GM18498 (cell line): ENCODE measurements at regions not wholly inside any gene's neighbourhood (a gene's known extent, or its start where the extent isn't known, plus 50 kb on each side); places are given as distances from the start of the nearest gene placed in this dataset.

Experiments used
- ATAC-seq: cut with Tn5 transposase; IDR thresholded peaks from one replicate; pipeline ENCODE4 v1.9.1; 2021; ENCODE audit warnings: mild to moderate bottlenecking, moderate library complexity; ENCODE audit not compliant: unreplicated experiment

- ATAC-seq: no peak
Observed at GRCh38 chr21:43304621-43305335, 122.2 kb downstream of the SIK1 start.

GRCh38 chr21:43304206-43304605 is 122.7 kb downstream of the SIK1 start:
- no peak for ATAC-seq

GRCh38 chr21:43303275-43304178 is 123.4 kb downstream of the SIK1 start:
- no peak for ATAC-seq

GRCh38 chr21:43302769-43303168 is 124.2 kb downstream of the SIK1 start:
- ATAC-seq: no peak

DNA sequence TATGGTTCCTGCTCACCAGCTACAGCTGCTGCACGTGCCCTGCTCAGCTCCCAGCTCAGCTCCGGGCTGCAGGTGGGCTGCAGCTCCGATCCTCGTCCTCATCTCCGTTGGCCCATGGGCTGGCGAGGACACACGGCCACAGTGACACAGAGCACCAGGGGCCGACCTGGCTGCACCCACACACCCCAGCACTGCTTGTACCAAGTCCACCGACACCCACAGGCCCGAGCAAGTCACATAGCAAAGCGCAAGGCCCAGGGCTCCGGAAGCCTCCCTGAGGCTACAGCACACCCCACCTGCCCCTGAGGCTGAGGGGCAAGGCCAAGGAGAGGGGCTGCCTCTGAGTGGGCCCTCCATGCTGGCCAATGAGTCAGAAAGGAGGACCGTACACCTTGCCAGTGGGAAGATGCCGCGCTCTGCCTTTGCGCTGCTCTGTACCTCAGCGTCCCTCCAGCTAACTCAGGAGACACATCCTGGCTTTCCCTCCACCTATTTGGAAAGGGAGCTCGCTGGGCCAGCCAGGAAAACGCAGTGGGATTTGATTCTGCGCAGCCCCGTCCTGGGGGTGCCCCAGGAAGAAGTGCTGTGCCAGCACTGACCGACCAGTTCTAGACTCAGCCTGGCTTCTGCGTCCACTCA is 124.8 kb downstream of the SIK1 start:
- ATAC-seq: no peak

DNA sequence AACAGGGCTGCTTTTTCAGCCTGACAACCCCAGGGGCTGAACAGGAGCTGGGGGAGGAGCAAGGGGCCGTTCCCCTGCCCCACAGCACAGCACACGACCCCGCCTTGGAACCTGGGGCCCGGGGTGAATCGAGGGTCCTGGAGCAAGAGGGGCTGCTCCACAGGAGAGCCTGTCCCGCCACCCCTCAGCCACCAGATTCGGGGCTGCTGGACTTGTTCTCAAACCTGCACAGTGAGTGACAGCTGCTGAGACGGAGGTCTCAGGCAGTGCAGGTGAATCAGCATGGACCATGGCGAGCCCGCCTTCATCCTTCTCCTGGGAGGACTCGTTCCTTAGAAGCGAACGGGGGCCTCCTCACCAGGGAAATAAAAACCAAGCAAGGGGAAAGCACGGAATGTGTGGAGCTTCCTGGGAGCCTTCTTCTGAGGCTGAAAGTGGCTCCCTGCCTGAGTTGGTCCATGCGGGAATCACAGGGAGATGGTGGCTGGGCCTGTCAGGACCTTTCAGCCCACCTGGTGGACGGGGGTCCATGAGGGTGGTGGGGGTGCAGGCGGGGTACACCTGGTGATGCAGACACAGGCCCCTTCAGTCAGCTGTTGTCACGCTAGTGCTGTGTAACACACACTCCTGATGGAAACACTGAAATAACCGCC is 125.4 kb downstream of the SIK1 start:
- no peak for ATAC-seq

- ATAC-seq: no peak
Observed at GRCh38 chr21:43300496-43301408, 126.2 kb downstream of the SIK1 start.

DNA sequence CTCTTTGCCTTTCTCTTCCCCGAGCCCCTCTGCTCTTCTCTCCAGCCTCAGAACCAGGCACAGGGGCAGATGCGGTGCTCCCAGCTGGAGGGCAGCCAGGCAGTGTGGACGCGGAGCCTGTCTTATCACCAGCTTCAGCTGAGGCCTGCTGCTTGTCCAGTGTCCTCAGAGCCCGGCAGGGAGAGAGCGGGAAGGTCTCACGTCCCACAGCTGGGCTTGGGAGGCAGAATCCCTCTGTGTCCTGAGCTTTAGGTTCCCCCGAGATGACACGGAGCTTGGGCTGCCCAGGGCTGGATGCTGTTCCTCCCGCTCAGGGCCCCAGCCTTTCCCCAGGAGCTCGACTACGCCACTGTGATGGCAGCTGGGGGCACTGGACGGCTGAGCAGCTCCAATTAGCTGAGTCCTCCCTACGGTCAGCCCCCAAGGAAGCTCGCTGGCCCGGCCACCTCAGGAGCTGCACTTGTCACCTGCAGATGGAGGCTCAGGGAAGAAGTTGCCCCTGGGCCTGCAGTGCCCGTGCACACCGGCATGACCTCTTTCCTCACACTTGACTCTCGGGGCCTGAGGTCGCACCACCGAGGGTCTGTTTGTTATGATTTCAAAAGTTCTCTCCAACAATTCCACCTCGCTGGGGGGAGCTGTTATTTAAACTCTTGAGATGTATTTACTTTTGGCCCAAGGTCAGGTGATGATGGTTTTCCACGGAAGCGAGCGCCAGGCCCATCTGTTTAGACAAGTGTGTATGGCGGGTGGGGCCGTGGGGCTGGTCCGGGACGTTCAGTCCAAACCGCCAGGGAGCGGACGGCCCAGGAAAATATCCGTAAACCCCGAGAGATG is 127.3 kb downstream of the SIK1 start:
- no peak for ATAC-seq

DNA sequence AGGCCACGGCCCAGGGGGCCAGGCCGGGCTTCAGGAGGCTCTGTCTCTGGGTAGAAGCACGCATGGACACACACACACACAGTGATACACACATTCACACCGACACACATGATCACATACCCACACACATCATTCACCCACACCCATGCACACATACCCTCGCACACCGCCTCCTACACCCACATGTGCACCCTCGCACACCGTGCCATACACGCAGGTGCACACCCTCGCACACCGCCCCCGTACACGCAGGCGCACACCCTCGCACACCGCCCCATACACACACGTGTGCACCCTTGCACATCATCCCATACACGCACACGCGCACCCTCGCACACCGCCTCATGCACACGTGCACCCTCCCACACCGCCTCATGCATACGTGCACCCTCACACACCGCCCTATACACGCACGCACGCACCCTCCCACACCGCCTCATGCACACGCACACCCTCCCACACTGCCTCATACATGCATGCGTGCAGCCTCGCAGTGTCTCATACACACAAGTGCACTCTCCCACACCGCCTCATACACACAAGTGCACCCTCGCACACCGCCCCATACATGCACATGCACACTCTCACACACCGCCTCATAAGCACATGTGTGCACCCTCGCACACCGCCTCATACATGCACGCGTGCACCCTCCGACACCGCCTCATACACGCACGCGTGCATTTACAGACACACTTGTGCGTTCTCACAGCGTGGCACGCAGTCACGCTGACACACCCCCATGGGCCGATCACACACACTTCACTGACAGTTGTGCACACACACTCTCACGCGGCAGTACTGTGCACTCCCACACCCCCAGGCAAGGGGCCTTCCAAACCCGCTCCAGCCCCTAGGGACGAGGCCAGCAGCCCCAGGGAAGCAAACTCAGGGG is 128.1 kb downstream of the SIK1 start:
- no peak for ATAC-seq

- no peak for ATAC-seq
Observed at GRCh38 chr21:43297989-43298388, 128.9 kb downstream of the SIK1 start.

DNA sequence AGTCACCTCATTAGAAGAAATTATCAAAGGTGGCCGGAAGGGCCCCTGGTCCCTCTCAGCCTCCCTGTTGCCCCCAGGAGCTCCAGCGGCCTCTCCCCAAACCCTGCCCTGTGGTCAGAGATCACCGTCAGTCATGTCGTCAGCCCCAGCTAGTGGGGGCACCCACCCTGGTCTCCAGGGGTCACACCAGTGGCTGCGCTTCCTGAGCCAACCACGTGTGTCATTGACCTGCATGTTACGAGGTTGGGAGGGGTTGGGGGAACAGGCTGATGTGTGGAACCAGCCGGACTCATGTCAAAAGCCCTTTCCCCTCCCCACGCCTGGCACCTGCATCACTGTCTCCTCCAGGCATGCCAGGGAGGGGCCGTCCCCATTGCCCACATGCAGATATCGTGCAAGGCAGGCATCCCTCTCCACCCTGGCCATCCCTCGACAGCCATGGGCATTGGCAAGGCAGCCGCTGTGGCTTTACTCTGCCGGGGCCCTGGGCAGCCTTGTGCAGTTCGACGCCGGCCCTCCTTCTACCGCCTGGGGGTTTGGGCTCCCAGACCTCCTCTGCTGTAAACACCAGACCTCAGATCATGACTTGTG is 128.7 kb downstream of the CRYAA start:
- ATAC-seq: no peak

GRCh38 chr21:43295066-43295958 is 126.5 kb downstream of the CRYAA start:
- ATAC-seq: no peak

- no peak for ATAC-seq
Observed at GRCh38 chr21:43294194-43294902, 125.5 kb downstream of the CRYAA start.

GRCh38 chr21:43292866-43293142 is 124.0 kb downstream of the CRYAA start:
- no peak for ATAC-seq

GRCh38 chr21:43292041-43292865 is 123.4 kb downstream of the CRYAA start:
- ATAC-seq: no peak
